Vagina (tissue), 2 donors: ENCODE measurements at regions not wholly inside any gene's neighbourhood (a gene's known extent, or its start where the extent isn't known, plus 50 kb on each side); places are given as distances from the start of the nearest gene placed in this dataset.

Experiments
- POLR2A ChIP-seq, 2 donors: fragments of 450-650 bp; IDR thresholded peaks; one replicate each; pipeline ENCODE4 v1.6.1; 2017; ENCODE audit warnings: antibody characterized with exemption in 2 of 2, mild to moderate bottlenecking in 2 of 2, moderate library complexity in 2 of 2
- POLR2AphosphoS5 ChIP-seq, 2 donors: sonication (generic); formaldehyde crosslinking; IDR thresholded peaks; one replicate each; pipeline ENCODE4 v1.9.0; 2017; ENCODE audit warnings: antibody characterized with exemption in 2 of 2, mild to moderate bottlenecking in 2 of 2, low read depth in 1 of 2; ENCODE audit not compliant: insufficient read depth in 1 of 2
- TF ChIP-seq, protein P1 (sequence below), 3 experiments: fragments of 450-650 bp in 2 of 3; fragments of 200-600 bp in 1 of 3; sonication (generic) in 1 of 3; IDR thresholded peaks; one replicate each; pipeline ENCODE4 v1.5.1; 2017 to 2019; ENCODE audit warnings: antibody characterized with exemption in 3 of 3, mild to moderate bottlenecking in 2 of 3, moderate library complexity in 2 of 3

DNA sequence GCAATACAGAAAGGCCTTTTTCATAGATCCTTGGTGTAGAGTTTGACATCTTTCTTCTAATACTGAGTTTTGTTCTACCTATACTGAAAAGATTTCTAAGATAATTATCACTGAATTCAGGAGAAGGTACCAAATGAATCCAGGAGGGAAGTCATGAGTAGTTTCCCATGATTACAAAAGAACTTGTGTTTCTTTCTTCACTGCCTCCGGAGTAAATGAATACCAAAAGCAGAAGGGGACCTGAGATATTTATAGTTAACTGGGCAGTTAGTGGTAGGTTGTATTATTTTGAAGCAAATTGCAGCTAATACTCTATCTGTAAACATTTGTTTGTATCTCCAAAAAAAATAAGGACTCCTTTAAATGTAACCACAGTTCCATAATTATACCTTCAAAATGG lies 175.4 kb downstream of the SUCNR1 start:
- TF ChIP-seq POLR2A (IDR thresholded peaks at IDR 0.05) = no peak
- TF ChIP-seq POLR2AphosphoS5 (IDR thresholded peaks at IDR 0.05; ENCODE audit: insufficient read depth in 1 of 2, low read depth in 1 of 2) = no peak
- TF ChIP-seq, protein P1, sequence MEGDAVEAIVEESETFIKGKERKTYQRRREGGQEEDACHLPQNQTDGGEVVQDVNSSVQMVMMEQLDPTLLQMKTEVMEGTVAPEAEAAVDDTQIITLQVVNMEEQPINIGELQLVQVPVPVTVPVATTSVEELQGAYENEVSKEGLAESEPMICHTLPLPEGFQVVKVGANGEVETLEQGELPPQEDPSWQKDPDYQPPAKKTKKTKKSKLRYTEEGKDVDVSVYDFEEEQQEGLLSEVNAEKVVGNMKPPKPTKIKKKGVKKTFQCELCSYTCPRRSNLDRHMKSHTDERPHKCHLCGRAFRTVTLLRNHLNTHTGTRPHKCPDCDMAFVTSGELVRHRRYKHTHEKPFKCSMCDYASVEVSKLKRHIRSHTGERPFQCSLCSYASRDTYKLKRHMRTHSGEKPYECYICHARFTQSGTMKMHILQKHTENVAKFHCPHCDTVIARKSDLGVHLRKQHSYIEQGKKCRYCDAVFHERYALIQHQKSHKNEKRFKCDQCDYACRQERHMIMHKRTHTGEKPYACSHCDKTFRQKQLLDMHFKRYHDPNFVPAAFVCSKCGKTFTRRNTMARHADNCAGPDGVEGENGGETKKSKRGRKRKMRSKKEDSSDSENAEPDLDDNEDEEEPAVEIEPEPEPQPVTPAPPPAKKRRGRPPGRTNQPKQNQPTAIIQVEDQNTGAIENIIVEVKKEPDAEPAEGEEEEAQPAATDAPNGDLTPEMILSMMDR (IDR thresholded peaks at IDR 0.05) = no peak
